NCI-H2227 treated with DMSO at 0.1 percent for 48 hours (cell line): ENCODE measurements at regions not wholly inside any gene's neighbourhood (a gene's known extent, or its start where the extent isn't known, plus 50 kb on each side); places are given as distances from the start of the nearest gene placed in this dataset.
"Not testable (repeated sequence)": the region's sequence is repeated elsewhere in the genome, so short reads cannot be mapped to it uniquely, and the experiment has no call there.

Experiments
- DNase-seq: peaks from one replicate; lab custom pipeline; 2025; lab: John Stamatoyannopoulos, UW

DNA sequence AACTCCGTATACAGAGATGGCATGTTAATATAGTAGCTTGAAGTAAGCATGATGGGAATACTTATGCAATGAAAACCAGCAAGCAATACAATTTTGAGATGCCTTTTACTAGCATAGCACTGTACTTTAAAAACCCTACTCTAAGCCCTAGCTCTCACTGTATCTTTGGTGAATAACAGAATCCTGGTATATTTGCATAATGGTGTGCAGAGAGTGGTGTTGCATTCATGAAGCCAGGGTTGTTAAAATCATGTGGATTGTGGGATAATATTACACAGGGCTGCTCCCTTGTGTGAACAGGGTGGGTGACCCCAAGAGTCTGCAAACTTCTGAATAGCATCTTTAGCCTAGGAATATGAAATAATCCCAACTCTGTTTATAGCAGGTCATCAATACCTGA lies 105.2 kb upstream of the BMP2 start:
- DNase-seq: no peak

- DNase-seq: no peak
These were observed 107.0 kb upstream of the BMP2 start for GRCh38 chr20:6660441-6660840.

- DNase-seq: not testable (repeated sequence)
These were observed 108.6 kb upstream of the BMP2 start for GRCh38 chr20:6658909-6659308.

DNA sequence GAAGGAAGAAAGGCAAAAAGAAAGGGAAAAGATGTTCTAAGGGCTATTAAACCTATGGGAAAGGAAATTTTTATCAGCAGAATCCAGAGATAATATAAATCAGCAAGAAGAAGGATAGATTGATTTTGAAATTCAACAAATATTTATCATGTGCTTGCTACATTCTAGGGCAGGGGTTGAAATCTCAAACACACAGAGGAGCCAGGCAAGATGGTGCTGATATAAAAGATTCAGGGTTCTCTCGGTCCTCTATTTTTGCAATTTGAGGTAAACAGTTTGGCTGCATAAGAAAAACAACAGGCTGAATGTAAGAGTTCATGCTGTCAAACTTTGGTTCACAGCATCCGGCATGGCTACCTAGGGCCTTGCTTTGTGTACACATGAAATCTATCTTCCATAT lies 109.6 kb upstream of the BMP2 start:
- DNase-seq: no peak

- DNase-seq: no peak
These were observed 110.4 kb upstream of the BMP2 start for GRCh38 chr20:6657111-6657510.

DNA sequence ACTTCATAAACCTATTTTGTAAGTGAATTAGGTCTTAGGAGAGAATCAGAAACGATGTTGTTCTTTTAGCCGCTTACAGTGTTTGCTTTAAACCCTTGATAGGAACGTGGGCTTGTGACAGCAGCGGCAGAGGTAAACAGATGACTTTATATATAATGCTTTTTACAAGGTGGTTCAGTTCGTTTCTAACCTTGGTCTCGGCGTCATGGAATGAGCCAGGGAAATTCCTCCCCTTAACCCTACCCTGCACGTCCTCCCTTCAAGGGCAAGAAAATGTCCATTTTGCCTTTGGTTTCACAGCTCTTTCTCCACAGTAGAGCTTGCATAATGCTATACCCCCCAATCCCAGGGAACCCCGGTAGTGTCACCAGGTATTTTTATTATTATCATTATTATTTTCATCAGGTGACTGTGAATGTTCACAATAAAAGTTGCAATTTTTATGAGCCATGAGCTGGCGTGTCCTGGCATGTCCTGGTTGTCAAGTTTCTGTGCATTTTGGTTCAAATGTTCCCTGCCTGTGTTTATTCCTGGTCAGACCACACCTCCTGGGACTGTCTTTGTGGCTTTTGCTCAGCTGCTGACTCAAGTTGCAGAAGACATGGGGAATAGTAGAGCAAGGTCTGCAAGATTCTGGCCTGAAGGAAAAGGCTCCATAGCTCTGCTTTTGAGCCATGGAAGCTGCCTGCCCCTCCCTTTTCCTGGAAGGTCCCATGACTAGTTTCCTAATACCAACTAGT lies 112.8 kb upstream of the BMP2 start:
- DNase-seq: no peak

DNA sequence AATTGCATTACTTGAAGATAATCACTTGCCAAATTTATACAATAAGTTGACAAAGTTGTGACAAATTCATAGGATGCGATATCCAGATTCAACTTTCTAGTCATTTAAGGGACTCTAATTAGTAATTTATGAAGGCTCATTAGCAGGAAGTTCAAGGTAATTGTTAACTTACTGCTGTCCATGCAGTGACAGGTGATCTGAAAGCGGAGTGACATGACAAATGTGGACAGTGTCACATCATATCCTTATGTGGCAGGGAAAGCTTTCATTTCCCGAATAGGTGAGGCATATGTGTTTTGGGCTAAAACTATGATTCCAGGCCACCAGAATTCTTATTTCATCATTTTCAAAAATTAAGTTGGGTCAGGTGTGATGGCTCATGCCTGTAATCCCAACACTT lies 115.9 kb upstream of the BMP2 start:
- DNase-seq: no peak

DNA sequence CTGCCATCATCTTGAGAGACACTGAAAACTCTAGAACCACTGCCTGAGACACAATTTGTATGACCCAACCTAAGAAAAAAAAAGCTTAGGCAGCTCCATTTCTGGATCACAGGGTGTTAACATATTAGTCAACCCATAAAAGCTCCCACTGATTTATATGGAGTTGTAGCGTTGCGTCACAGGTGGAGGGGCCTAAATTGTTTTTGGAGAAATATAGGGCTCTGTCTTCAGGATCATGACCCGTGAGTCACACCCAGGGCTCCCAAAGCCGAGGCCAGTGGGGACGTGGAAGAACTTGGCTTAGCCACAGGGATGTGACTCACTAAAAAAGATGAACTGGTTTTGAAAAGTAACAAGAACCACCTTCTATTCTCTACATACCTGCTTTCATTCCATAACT lies 116.5 kb upstream of the BMP2 start:
- no peak for DNase-seq

- no peak for DNase-seq
These were observed 121.4 kb upstream of the BMP2 start for GRCh38 chr20:6646021-6646636.

DNA sequence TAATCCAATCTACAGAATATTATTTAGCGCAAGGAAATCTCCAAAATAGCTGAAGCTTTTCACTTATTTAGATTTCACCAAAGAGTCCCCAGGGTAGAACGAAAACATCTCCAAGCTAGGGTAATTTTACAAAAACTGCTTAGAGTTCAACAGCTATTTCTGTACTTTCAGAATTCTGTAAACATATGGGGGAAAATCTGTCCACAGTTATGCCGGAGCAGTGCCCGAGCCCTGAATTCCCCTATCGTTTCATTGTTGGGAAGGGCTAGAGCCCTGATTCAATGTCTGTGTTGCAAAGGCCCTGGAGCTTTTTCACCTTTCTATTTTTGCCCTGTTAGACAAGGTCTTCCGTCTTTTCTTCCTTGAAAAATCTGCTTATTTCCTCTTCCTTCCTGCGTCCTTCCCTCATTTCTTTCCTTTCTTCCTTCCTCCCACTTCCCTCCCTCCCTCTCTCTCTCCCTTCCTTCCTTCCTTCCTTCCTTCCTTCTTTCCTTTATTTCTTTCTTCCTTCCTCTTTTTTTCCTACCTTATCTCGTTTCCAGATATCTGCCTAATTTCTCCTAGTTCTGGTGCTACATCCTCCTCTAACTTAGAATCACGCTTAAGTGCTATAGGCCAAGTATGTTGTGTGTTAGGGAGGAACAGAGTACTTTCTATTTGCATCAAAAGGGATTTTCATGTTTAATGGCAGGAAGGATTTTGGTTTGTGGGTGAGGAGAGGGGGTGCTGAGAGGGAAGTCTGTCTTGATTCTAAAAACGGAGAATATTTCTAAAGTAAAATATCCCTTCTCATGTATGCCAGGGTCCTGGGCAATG lies 122.5 kb upstream of the BMP2 start:
- no peak for DNase-seq

- DNase-seq: no peak
These were observed 126.5 kb upstream of the BMP2 start for GRCh38 chr20:6641012-6641411.

- DNase-seq: no peak
These were observed 130.3 kb upstream of the BMP2 start for GRCh38 chr20:6637160-6637579.

GRCh38 chr20:6636209-6637159 lies 131.0 kb upstream of the BMP2 start:
- DNase-seq: no peak

GRCh38 chr20:6635034-6635736 lies 132.3 kb upstream of the BMP2 start:
- no peak for DNase-seq

- DNase-seq: no peak
These were observed 135.3 kb upstream of the BMP2 start for GRCh38 chr20:6632187-6632586.

DNA sequence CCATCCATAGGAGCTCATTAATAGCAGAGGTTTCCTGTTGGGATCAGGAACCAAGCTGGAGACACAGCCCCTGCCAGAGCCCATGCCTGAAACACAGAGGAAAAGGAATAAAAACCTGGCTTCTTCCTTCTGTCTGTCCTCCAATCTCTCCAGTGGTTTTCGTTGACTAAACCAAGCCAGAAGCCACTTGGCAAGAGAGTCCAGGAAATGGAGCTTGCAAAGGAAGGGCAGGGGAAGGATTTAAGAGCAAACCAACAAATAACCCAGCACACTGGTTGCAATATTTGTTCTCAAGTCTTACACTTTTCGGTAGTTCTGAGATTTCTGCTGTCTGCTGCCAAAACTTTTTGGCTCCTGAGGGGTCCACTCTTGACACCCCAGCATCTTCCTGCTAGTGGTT lies 137.0 kb upstream of the BMP2 start:
- no peak for DNase-seq

GRCh38 chr20:6629564-6629963 lies 137.9 kb upstream of the BMP2 start:
- DNase-seq: no peak

GRCh38 chr20:6626805-6627204 lies 140.7 kb upstream of the BMP2 start:
- DNase-seq: no peak

- no peak for DNase-seq
These were observed 143.5 kb upstream of the BMP2 start for GRCh38 chr20:6623989-6624388.

GRCh38 chr20:6622041-6622440 lies 145.4 kb upstream of the BMP2 start:
- DNase-seq: no peak

DNA sequence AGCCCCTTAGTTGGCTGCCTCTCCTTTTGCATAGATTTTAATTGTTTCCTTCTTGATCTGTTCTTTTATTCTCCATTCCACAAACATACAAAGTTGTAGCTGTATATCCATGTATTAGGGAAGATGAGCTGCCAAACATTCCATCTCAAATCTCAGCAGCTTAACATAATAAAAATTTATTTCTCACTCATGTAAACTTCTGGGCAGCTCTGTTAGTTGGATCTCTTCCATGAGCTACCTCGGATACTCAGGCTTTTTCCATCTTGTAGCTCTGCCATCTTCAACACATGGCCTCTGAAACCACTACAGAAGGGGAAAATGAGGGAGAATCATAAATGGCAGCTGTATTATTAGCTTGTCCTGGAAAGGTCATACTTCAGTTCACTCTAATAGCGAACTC lies 149.4 kb upstream of the BMP2 start:
- DNase-seq: no peak
